SK-N-SH treated with all-trans-retinoic acid at 6 μM for 48 hours (cell line): ENCODE measurements at regions not wholly inside any gene's neighbourhood (a gene's known extent, or its start where the extent isn't known, plus 50 kb on each side); places are given as distances from the start of the nearest gene placed in this dataset.

Source experiments
- ATAC-seq: fragments of 200-7000 bp; cut with Tn5 transposase; 3 replicates; pipeline ENCODE4 v1.9.1; 2020; ENCODE audit warnings: mild to moderate bottlenecking, moderate library complexity
- ARNTL ChIP-seq: fragments of 450-650 bp; formaldehyde crosslinking; IDR thresholded peaks from 2 replicates; pipeline ENCODE4 v1.5.0; 2020; ENCODE audit warnings: low read depth, mild to moderate bottlenecking, moderate library complexity, borderline replicate concordance
- CSDC2 ChIP-seq: fragments of 250-450 bp; sonication (Bioruptor Pico); IDR thresholded peaks from 2 replicates; pipeline ENCODE4 v1.5.0; 2020; ENCODE audit warnings: mild to moderate bottlenecking, moderate library complexity
- ESRRG ChIP-seq: fragments of 250-450 bp; sonication (Bioruptor Pico); IDR thresholded peaks from 2 replicates; pipeline ENCODE4 v1.6.1; 2021; ENCODE audit warnings: mild to moderate bottlenecking
- GLIS3 ChIP-seq: fragments of 250-450 bp; sonication (Bioruptor Pico); IDR thresholded peaks from 2 replicates; pipeline ENCODE4 v1.5.0; 2020; ENCODE audit warnings: mild to moderate bottlenecking, moderate library complexity
- OSR1 ChIP-seq: fragments of 250-450 bp; sonication (Bioruptor Pico); IDR thresholded peaks from 2 replicates; pipeline ENCODE4 v1.8.0; 2022; ENCODE audit warnings: moderate library complexity, mild to moderate bottlenecking, inconsistent platforms
- PPARA ChIP-seq: fragments of 250-450 bp; sonication (Bioruptor Pico); IDR thresholded peaks from 2 replicates; pipeline ENCODE4 v1.5.0; 2020; ENCODE audit warnings: mild to moderate bottlenecking, borderline replicate concordance
- RARB ChIP-seq: fragments of 250-450 bp; sonication (Bioruptor Pico); IDR thresholded peaks from 2 replicates; pipeline ENCODE4 v1.8.0; 2021; ENCODE audit warnings: mild to moderate bottlenecking, moderate library complexity
- SNAI2 ChIP-seq: fragments of 250-450 bp; sonication (Bioruptor Pico); IDR thresholded peaks from 2 replicates; pipeline ENCODE4 v1.5.0; 2020; ENCODE audit warnings: mild to moderate bottlenecking, moderate library complexity
- TCF4 ChIP-seq: fragments of 250-450 bp; sonication (Bioruptor Pico); IDR thresholded peaks from 2 replicates; pipeline ENCODE4 v1.8.0; 2021; ENCODE audit warnings: mild to moderate bottlenecking, moderate library complexity, borderline replicate concordance
- TOX ChIP-seq: fragments of 250-450 bp; sonication (Bioruptor Pico); IDR thresholded peaks from 2 replicates; pipeline ENCODE4 v1.8.0; 2021; ENCODE audit warnings: mild to moderate bottlenecking, moderate library complexity, borderline replicate concordance
- ZC3H10 ChIP-seq: fragments of 250-450 bp; sonication (Bioruptor Pico); IDR thresholded peaks from 2 replicates; pipeline ENCODE4 v1.5.1; 2021; ENCODE audit warnings: mild to moderate bottlenecking, moderate library complexity
- ZFP3 ChIP-seq: fragments of 250-450 bp; sonication (Bioruptor Pico); IDR thresholded peaks from 2 replicates; pipeline ENCODE4 v1.5.0; 2020; ENCODE audit warnings: mild to moderate bottlenecking, moderate library complexity
- ZFP30 ChIP-seq: fragments of 450-650 bp; formaldehyde crosslinking; IDR thresholded peaks from 2 replicates; pipeline ENCODE4 v1.5.0; 2022; ENCODE audit warnings: mild to moderate bottlenecking, moderate library complexity
- ZNF565 ChIP-seq: fragments of 450-650 bp; formaldehyde crosslinking; conservative IDR thresholded peaks from 2 replicates; pipeline ENCODE4 v1.5.0; 2020; ENCODE audit warnings: low read depth, mild to moderate bottlenecking, moderate library complexity
- ZNF70 ChIP-seq: fragments of 450-650 bp; formaldehyde crosslinking; IDR thresholded peaks from 2 replicates; pipeline ENCODE4 v1.5.0; 2020; ENCODE audit warnings: mild to moderate bottlenecking, moderate library complexity
- ZNF8 ChIP-seq: fragments of 450-650 bp; formaldehyde crosslinking; IDR thresholded peaks from 2 replicates; pipeline ENCODE4 v1.5.0; 2020; ENCODE audit warnings: mild to moderate bottlenecking, moderate library complexity
- TF ChIP-seq, protein P1 (sequence below): fragments of 250-450 bp; sonication (Bioruptor Pico); IDR thresholded peaks from 2 replicates; pipeline ENCODE4 v1.5.1; 2020; ENCODE audit warnings: low read depth, mild to moderate bottlenecking, moderate library complexity
- TF ChIP-seq, protein P2 (sequence below): fragments of 250-450 bp; sonication (Bioruptor Pico); IDR thresholded peaks from 2 replicates; pipeline ENCODE4 v1.8.0; 2021; ENCODE audit warnings: low read depth, mild to moderate bottlenecking, moderate library complexity, borderline replicate concordance
- TF ChIP-seq, protein P3 (sequence below): fragments of 250-450 bp; sonication (Bioruptor Pico); IDR thresholded peaks from 2 replicates; pipeline ENCODE4 v1.5.1; 2021; ENCODE audit warnings: mild to moderate bottlenecking, moderate library complexity
- TF ChIP-seq, protein P4 (sequence below): fragments of 250-450 bp; sonication (Bioruptor Pico); IDR thresholded peaks from 2 replicates; pipeline ENCODE4 v1.5.0; 2020; ENCODE audit warnings: mild to moderate bottlenecking, moderate library complexity
- TF ChIP-seq, protein P5 (sequence below): fragments of 250-450 bp; sonication (Bioruptor Pico); IDR thresholded peaks from 2 replicates; pipeline ENCODE4 v1.8.0; 2020; ENCODE audit warnings: mild to moderate bottlenecking, moderate library complexity, borderline replicate concordance

DNA sequence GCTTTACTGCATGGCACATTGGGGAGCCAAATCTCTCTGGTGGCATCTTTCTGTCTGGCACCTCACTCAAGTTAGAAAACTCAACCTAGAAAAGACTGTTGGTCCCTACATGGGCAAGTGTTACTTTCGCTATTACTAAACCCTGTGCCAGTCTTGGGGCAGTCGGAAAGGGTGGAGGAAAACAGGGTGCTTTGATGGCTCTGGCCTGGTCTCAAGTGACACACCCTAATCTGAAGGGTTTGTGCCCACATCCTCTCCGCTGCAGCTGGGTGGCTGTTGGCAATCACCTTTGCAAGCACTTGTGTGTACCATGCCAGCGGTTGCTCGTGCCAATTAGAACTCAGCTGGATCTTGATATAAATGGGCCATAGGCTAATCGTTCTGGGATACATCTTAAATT lies 159.8 kb upstream of the ITGB1 start:
- no peak for ATAC-seq
- TF ChIP-seq OSR1 (CRISPR knock-in tag): no peak

DNA sequence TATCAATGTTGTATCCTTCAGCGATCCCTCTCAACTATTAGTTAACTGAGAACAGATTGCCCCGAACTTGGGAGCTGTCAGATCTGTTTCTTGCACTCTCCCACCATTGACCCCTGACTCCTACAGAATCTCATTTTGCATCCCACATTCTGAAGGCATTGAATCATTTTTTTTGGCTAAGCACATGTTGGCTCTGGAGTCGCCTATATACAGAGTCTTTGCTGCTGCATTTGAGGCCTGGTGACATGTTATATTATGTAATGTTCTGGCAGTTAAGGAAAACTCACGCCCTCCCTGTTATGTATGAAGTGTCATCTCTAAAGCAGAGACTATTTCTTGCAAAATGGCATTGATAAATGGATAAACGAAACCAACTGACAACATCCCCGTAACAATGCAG lies 159.2 kb upstream of the ITGB1 start:
- no peak for ATAC-seq
- TF ChIP-seq ZFP30 (CRISPR knock-in tag) (no peak), CSDC2 (CRISPR knock-in tag) (no peak), ARNTL (no peak), ZC3H10 (CRISPR knock-in tag) (no peak), GLIS3 (CRISPR knock-in tag) (no peak), ESRRG (CRISPR knock-in tag) (no peak), TOX (no peak), ZNF565 (CRISPR knock-in tag) (no peak), TCF4 (CRISPR knock-in tag) (no peak), RARB (CRISPR knock-in tag) (no peak), OSR1 (CRISPR knock-in tag) (no peak), ZNF8 (no peak), PPARA (CRISPR knock-in tag) (no peak)
- TF ChIP-seq, protein P1, sequence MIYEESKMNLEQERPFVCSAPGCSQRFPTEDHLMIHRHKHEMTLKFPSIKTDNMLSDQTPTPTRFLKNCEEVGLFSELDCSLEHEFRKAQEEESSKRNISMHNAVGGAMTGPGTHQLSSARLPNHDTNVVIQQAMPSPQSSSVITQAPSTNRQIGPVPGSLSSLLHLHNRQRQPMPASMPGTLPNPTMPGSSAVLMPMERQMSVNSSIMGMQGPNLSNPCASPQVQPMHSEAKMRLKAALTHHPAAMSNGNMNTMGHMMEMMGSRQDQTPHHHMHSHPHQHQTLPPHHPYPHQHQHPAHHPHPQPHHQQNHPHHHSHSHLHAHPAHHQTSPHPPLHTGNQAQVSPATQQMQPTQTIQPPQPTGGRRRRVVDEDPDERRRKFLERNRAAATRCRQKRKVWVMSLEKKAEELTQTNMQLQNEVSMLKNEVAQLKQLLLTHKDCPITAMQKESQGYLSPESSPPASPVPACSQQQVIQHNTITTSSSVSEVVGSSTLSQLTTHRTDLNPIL (CRISPR knock-in tag): no peak
- TF ChIP-seq, protein P2, sequence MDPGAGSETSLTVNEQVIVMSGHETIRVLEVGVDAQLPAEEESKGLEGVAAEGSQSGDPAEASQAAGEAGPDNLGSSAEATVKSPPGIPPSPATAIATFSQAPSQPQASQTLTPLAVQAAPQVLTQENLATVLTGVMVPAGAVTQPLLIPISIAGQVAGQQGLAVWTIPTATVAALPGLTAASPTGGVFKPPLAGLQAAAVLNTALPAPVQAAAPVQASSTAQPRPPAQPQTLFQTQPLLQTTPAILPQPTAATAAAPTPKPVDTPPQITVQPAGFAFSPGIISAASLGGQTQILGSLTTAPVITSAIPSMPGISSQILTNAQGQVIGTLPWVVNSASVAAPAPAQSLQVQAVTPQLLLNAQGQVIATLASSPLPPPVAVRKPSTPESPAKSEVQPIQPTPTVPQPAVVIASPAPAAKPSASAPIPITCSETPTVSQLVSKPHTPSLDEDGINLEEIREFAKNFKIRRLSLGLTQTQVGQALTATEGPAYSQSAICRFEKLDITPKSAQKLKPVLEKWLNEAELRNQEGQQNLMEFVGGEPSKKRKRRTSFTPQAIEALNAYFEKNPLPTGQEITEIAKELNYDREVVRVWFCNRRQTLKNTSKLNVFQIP (CRISPR knock-in tag): no peak
- TF ChIP-seq, protein P3, sequence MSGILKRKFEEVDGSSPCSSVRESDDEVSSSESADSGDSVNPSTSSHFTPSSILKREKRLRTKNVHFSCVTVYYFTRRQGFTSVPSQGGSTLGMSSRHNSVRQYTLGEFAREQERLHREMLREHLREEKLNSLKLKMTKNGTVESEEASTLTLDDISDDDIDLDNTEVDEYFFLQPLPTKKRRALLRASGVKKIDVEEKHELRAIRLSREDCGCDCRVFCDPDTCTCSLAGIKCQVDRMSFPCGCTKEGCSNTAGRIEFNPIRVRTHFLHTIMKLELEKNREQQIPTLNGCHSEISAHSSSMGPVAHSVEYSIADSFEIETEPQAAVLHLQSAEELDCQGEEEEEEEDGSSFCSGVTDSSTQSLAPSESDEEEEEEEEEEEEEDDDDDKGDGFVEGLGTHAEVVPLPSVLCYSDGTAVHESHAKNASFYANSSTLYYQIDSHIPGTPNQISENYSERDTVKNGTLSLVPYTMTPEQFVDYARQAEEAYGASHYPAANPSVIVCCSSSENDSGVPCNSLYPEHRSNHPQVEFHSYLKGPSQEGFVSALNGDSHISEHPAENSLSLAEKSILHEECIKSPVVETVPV: no peak
- TF ChIP-seq, protein P4, sequence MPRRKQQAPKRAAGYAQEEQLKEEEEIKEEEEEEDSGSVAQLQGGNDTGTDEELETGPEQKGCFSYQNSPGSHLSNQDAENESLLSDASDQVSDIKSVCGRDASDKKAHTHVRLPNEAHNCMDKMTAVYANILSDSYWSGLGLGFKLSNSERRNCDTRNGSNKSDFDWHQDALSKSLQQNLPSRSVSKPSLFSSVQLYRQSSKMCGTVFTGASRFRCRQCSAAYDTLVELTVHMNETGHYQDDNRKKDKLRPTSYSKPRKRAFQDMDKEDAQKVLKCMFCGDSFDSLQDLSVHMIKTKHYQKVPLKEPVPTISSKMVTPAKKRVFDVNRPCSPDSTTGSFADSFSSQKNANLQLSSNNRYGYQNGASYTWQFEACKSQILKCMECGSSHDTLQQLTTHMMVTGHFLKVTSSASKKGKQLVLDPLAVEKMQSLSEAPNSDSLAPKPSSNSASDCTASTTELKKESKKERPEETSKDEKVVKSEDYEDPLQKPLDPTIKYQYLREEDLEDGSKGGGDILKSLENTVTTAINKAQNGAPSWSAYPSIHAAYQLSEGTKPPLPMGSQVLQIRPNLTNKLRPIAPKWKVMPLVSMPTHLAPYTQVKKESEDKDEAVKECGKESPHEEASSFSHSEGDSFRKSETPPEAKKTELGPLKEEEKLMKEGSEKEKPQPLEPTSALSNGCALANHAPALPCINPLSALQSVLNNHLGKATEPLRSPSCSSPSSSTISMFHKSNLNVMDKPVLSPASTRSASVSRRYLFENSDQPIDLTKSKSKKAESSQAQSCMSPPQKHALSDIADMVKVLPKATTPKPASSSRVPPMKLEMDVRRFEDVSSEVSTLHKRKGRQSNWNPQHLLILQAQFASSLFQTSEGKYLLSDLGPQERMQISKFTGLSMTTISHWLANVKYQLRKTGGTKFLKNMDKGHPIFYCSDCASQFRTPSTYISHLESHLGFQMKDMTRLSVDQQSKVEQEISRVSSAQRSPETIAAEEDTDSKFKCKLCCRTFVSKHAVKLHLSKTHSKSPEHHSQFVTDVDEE (CRISPR knock-in tag): no peak
- TF ChIP-seq, protein P5, sequence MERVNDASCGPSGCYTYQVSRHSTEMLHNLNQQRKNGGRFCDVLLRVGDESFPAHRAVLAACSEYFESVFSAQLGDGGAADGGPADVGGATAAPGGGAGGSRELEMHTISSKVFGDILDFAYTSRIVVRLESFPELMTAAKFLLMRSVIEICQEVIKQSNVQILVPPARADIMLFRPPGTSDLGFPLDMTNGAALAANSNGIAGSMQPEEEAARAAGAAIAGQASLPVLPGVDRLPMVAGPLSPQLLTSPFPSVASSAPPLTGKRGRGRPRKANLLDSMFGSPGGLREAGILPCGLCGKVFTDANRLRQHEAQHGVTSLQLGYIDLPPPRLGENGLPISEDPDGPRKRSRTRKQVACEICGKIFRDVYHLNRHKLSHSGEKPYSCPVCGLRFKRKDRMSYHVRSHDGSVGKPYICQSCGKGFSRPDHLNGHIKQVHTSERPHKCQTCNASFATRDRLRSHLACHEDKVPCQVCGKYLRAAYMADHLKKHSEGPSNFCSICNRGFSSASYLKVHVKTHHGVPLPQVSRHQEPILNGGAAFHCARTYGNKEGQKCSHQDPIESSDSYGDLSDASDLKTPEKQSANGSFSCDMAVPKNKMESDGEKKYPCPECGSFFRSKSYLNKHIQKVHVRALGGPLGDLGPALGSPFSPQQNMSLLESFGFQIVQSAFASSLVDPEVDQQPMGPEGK (CRISPR knock-in tag): no peak

DNA sequence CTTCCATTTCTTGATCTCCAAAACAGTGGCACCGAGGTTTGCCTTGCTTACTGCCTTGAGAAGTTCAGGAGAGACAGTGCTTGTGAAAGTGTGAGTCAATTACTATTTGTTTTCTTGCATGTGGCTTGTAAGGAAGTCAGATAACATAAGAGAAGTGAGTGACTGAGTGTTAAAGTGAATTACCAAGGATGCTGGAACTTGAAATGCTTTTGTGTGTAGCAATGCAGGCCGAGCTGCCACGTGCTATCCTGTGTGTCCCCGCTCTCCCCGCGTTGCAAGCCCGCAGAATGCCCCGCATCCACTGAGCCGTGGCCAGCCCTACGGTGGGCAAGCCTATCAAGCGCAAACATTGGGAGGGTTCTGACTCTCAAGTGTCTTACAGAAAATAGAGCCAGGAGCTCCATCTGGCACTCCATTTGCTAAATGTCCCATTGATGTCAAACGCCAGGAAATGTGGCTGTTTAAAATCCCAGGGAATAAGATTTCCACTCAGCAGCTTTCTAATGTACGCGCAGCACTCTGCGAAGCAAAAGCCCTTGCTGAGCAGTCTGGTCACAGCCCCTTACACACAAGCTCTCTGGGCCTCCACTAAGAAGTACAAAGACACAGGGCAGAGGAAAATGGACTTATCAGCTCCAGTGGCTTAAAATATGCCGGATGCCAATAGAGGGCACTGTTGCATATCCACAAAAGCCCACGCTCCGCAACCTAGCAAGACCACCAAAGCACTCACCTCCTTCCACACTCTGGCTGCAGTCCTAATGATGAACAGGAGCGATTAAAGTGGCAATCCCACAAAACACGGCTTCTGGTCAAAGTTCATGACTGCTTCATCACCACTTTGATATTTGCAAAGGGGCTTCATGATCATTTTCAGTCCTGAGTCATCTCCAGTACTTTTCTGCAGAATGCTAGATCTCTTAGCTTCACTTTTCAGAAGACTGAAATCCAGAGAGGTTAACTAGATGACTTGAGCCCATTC lies 158.0 kb upstream of the ITGB1 start:
- ATAC-seq: peak; percentile 83
- TF ChIP-seq RARB (CRISPR knock-in tag): no peak
- TF ChIP-seq ZNF565 (CRISPR knock-in tag): no peak
- TF ChIP-seq, protein P3: no peak
- no peak for TF ChIP-seq ZNF70 (CRISPR knock-in tag)
- no peak for TF ChIP-seq PPARA (CRISPR knock-in tag)
- TF ChIP-seq OSR1 (CRISPR knock-in tag): no peak
- TF ChIP-seq, protein P2 (CRISPR knock-in tag): no peak
- no peak for TF ChIP-seq CSDC2 (CRISPR knock-in tag)
- no peak for TF ChIP-seq TCF4 (CRISPR knock-in tag)
- TF ChIP-seq GLIS3 (CRISPR knock-in tag): no peak
- TF ChIP-seq TOX: no peak
- no peak for TF ChIP-seq ARNTL
- TF ChIP-seq SNAI2: no peak
- no peak for TF ChIP-seq ESRRG (CRISPR knock-in tag)
- TF ChIP-seq ZNF8: no peak
- TF ChIP-seq ZFP30 (CRISPR knock-in tag): no peak
- TF ChIP-seq ZFP3 (CRISPR knock-in tag): no peak
